Upper lobe of left lung (tissue), 4 donors: ENCODE measurements at regions not wholly inside any gene's neighbourhood (a gene's known extent, or its start where the extent isn't known, plus 50 kb on each side); places are given as distances from the start of the nearest gene placed in this dataset.

Experiments
- EP300 ChIP-seq, 4 donors: sonication (generic); formaldehyde crosslinking; IDR thresholded peaks; one replicate each; pipeline ENCODE4 v1.5.1; 2017; ENCODE audit warnings: antibody characterized with exemption in 4 of 4, control low read depth in 2 of 4
- POLR2AphosphoS5 ChIP-seq, 2 donors: sonication (generic); formaldehyde crosslinking; IDR thresholded peaks; one replicate each; pipeline ENCODE4 v1.5.1; 2017; ENCODE audit warnings: antibody characterized with exemption in 2 of 2
- TF ChIP-seq, protein P1 (sequence below), 6 experiments: fragments of 450-650 bp in 4 of 6; fragments of 200-600 bp in 2 of 6; sonication (generic) in 2 of 6; IDR thresholded peaks; one replicate each; pipeline ENCODE4 v1.5.1; 2016 to 2019; ENCODE audit warnings: antibody characterized with exemption in 6 of 6

DNA sequence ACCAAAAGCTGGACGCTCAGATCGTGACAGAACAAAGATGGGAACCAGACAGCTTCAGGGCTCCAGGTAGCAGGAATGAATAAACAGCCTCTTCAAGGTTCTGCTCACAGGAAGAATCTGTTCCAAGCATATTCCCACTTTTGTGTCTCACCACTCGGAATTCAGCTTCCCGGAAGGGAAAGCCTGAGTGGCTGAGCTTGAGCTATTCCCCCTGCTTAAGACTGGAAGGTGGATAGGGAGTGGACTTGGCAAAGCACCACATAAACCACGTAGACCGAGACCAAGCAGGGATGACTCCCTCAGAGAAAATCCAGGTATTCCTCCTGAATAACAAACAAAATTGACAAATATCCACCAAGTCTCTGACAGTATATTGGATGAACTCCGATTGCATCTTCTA, 180.2 kb upstream of the NR2F2 start:
- TF ChIP-seq, protein P1, sequence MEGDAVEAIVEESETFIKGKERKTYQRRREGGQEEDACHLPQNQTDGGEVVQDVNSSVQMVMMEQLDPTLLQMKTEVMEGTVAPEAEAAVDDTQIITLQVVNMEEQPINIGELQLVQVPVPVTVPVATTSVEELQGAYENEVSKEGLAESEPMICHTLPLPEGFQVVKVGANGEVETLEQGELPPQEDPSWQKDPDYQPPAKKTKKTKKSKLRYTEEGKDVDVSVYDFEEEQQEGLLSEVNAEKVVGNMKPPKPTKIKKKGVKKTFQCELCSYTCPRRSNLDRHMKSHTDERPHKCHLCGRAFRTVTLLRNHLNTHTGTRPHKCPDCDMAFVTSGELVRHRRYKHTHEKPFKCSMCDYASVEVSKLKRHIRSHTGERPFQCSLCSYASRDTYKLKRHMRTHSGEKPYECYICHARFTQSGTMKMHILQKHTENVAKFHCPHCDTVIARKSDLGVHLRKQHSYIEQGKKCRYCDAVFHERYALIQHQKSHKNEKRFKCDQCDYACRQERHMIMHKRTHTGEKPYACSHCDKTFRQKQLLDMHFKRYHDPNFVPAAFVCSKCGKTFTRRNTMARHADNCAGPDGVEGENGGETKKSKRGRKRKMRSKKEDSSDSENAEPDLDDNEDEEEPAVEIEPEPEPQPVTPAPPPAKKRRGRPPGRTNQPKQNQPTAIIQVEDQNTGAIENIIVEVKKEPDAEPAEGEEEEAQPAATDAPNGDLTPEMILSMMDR (IDR thresholded peaks at IDR 0.05): no peak
- TF ChIP-seq EP300 (IDR thresholded peaks at IDR 0.05) (no peak), POLR2AphosphoS5 (IDR thresholded peaks at IDR 0.05) (no peak)
